ENCODE measurements at regions not wholly inside any gene's neighbourhood (a gene's known extent, or its start where the extent isn't known, plus 50 kb on each side); places are given as distances from the start of the nearest gene placed in this dataset.

DNA sequence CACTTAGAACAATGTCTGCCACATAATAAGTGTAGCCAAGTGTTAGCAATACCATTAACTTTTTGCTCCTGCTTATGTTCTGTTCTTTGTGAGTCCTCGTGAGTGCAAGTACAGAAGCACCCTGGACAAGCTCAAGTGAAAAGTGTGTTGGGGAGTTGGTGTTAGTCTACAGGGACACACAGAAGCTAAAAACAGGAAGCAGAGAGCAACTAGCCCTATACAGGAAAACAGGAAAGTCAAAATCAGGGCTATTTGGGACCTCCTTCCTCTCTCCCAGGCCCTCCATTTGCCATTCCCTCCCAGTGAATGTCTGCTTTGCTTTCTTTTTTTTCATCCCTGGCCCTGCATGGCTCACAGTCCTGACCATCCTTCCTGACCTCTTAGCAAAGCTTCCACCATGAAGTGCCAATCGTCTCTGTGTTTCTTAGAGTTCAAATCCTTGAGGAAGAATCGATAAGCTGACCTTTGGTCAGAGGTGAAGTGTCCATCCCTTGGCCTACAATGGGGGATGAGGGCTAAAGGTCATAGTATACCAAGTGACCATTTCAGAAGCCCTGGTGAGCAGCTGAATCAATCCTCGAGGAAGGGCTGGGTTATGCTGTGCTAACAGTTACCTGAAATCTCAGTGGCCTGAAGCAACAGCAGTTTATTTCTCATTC is 328.2 kb downstream of the SHQ1 start:
- TF ChIP-seq, protein P1, sequence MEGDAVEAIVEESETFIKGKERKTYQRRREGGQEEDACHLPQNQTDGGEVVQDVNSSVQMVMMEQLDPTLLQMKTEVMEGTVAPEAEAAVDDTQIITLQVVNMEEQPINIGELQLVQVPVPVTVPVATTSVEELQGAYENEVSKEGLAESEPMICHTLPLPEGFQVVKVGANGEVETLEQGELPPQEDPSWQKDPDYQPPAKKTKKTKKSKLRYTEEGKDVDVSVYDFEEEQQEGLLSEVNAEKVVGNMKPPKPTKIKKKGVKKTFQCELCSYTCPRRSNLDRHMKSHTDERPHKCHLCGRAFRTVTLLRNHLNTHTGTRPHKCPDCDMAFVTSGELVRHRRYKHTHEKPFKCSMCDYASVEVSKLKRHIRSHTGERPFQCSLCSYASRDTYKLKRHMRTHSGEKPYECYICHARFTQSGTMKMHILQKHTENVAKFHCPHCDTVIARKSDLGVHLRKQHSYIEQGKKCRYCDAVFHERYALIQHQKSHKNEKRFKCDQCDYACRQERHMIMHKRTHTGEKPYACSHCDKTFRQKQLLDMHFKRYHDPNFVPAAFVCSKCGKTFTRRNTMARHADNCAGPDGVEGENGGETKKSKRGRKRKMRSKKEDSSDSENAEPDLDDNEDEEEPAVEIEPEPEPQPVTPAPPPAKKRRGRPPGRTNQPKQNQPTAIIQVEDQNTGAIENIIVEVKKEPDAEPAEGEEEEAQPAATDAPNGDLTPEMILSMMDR (IDR thresholded peaks at IDR 0.05): no peak
- no peak for TF ChIP-seq POLR2A (IDR thresholded peaks at IDR 0.05)

Measured in transverse colon (tissue), 3 donors.